Thymus (tissue), 11 donors: ENCODE measurements at regions not wholly inside any gene's neighbourhood (a gene's known extent, or its start where the extent isn't known, plus 50 kb on each side); places are given as distances from the start of the nearest gene placed in this dataset.

ENCODE experiments used
- DNase-seq, 9 donors: peaks; one replicate each; pipeline ENCODE4 v3.0.0-alpha.2; 2013; ENCODE audit warnings: low spot score in 9 of 9, low read depth in 6 of 9, missing footprints in 1 of 9
- H3K27ac ChIP-seq, 2 donors: one replicate each; pipeline ENCODE4 v1.5.1; 2013; ENCODE audit warnings: control low read depth in 1 of 2, low read depth in 1 of 2, low read length in 1 of 2, mild to moderate bottlenecking in 1 of 2, moderate library complexity in 1 of 2
- H3K27me3 ChIP-seq, 2 donors: one replicate each; pipeline ENCODE4 v1.5.1; 2013; ENCODE audit warnings: low read length in 1 of 2; ENCODE audit not compliant: control insufficient read depth in 2 of 2, insufficient read depth in 1 of 2
- H3K36me3 ChIP-seq, 2 donors: one replicate each; pipeline ENCODE4 v1.5.1; 2013; ENCODE audit warnings: low read length in 1 of 2, mild to moderate bottlenecking in 1 of 2, moderate library complexity in 1 of 2; ENCODE audit not compliant: control insufficient read depth in 2 of 2, insufficient read depth in 2 of 2
- H3K4me1 ChIP-seq, 2 donors: one replicate each; pipeline ENCODE4 v1.5.1; 2013; ENCODE audit warnings: low read length in 2 of 2; ENCODE audit not compliant: control insufficient read depth in 2 of 2, insufficient read depth in 2 of 2
- H3K4me3 ChIP-seq, 2 donors: one replicate each; pipeline ENCODE4 v1.5.1; 2013; ENCODE audit warnings: low read length in 2 of 2, control low read depth in 1 of 2, mild to moderate bottlenecking in 1 of 2
- H3K9me3 ChIP-seq, 2 donors: one replicate each; pipeline ENCODE4 v1.5.1; 2013; ENCODE audit warnings: low read length in 1 of 2, mild to moderate bottlenecking in 1 of 2; ENCODE audit not compliant: control insufficient read depth in 2 of 2, insufficient read depth in 1 of 2
- WGBS: extraction: QIAGEN DNeasy Blood & Tissue Kit; methylation state at CpG from one replicate; pipeline ENCODE4 v1.1.7; 2013; 5-methylcytosine and 5-hydroxymethylcytosine counted together
- donor health status: healthy.

DNA sequence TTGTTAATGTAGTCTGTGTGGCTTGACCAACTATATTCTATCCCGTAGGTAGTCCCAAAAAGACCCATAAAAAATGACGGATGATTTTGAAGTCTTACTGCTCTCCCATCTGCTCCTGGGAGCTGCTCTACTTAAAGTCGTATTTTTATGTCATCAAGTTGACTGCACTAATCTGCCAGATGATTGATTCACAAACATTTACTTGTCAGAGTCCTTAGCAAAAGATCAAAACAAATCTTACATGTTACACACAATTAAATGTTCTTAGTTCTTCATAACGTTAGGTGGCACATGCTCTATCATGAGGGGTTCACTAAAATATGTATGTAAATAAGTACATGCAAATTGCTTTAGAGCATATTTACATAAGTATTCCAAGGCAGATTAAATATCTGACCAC is 498.3 kb upstream of the LRRTM4 start:
- no peaks in the 10 kb centered on the region for H3K4me1 ChIP-seq
- H3K27me3 ChIP-seq, result no peaks in the 10 kb centered on the region
- DNase-seq, result no peak
- H3K27ac ChIP-seq, result no peak overlapping the region
- 86% methylated on average over 4 of the region's 4 CpGs for whole genome bisulfite sequencing
- H3K4me3 ChIP-seq, result no peak overlapping the region
- no peaks in the 10 kb centered on the region for H3K36me3 ChIP-seq
- H3K9me3 ChIP-seq, result peaks cover 0 to 12% of the 10 kb centered on the region in 2 donors

- no peak for DNase-seq
These were observed 501.2 kb upstream of the LRRTM4 start for GRCh38 chr2:78023356-78023755.

GRCh38 chr2:78024996-78025395 is 502.8 kb upstream of the LRRTM4 start:
- H3K27me3 ChIP-seq, result no peaks in the 10 kb centered on the region
- no peak overlapping the region for H3K27ac ChIP-seq
- DNase-seq, result no peak
- no peaks in the 10 kb centered on the region for H3K36me3 ChIP-seq
- H3K4me1 ChIP-seq, result no peaks in the 10 kb centered on the region
- H3K9me3 ChIP-seq, result peaks cover 0 to 12% of the 10 kb centered on the region in 2 donors
- H3K4me3 ChIP-seq, result no peak overlapping the region
- WGBS, result 91% methylated on average over 2 of the region's 2 CpGs

More at GRCh38 chr2:78023356-78023755, 501.2 kb upstream of the LRRTM4 start:
- Histone ChIP-seq H3K9me3 (peaks cover 0 to 12% of the 10 kb centered on the region in 2 donors), H3K36me3 (no peaks in the 10 kb centered on the region), H3K27ac (no peak overlapping the region), H3K4me1 (no peaks in the 10 kb centered on the region), H3K4me3 (no peak overlapping the region), H3K27me3 (no peaks in the 10 kb centered on the region)
- WGBS, result 73% methylated on average over 1 of the region's 1 CpG

- no peaks in the 10 kb centered on the region for H3K9me3 ChIP-seq
- WGBS, result 76% methylated on average over 4 of the region's 4 CpGs
- no peak overlapping the region for H3K27ac ChIP-seq
- DNase-seq, result no peak
- H3K27me3 ChIP-seq, result no peaks in the 10 kb centered on the region
- no peak overlapping the region for H3K4me3 ChIP-seq
- H3K36me3 ChIP-seq, result no peaks in the 10 kb centered on the region
- no peaks in the 10 kb centered on the region for H3K4me1 ChIP-seq
These were observed 507.3 kb upstream of the LRRTM4 start for GRCh38 chr2:78029392-78029995.

- DNase-seq, result no peak
- no peak overlapping the region for H3K27ac ChIP-seq
- H3K27me3 ChIP-seq, result no peaks in the 10 kb centered on the region
- H3K36me3 ChIP-seq, result no peaks in the 10 kb centered on the region
- H3K9me3 ChIP-seq, result no peaks in the 10 kb centered on the region
- no peak overlapping the region for H3K4me3 ChIP-seq
- no peaks in the 10 kb centered on the region for H3K4me1 ChIP-seq
- WGBS, result 70% methylated on average over 3 of the region's 3 CpGs
These were observed 512.5 kb upstream of the LRRTM4 start for GRCh38 chr2:78034706-78035105.

GRCh38 chr2:78035804-78036203 is 513.6 kb upstream of the LRRTM4 start:
- Histone ChIP-seq H3K27me3 (no peaks in the 10 kb centered on the region), H3K36me3 (no peaks in the 10 kb centered on the region), H3K4me1 (no peaks in the 10 kb centered on the region), H3K27ac (no peak overlapping the region), H3K4me3 (no peak overlapping the region), H3K9me3 (no peaks in the 10 kb centered on the region)
- DNase-seq, result no peak
- WGBS, result 62% methylated on average over 2 of the region's 2 CpGs

DNA sequence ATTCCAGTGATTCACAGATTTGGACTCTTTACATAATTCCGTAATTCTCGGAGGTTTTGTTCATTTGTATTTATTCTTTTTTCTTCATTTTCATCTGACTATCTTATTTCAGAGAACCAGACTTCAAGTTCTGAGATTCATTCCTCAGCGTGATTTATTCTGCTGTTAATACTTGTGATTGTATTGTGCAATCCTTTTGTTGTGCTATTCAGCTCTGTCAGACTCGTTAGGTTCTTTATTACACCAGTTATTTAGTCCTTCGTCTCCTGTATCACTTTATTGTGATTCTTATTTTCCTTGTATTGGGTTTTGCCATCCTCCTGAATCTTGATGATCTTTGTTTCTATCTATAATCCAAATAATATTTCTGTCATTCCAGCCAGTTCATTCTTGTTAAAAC is 529.3 kb upstream of the LRRTM4 start:
- 90% methylated on average over 5 of the region's 5 CpGs for WGBS
- no peak overlapping the region for H3K4me3 ChIP-seq
- no peaks in the 10 kb centered on the region for H3K36me3 ChIP-seq
- no peak overlapping the region for H3K27ac ChIP-seq
- no peaks in the 10 kb centered on the region for H3K27me3 ChIP-seq
- DNase-seq, result no peak
- H3K4me1 ChIP-seq, result no peaks in the 10 kb centered on the region
- peaks cover 0 to 15% of the 10 kb centered on the region in 2 donors for H3K9me3 ChIP-seq

GRCh38 chr2:78056976-78057375 is 534.8 kb upstream of the LRRTM4 start:
- H3K27ac ChIP-seq, result no peak overlapping the region
- no peaks in the 10 kb centered on the region for H3K36me3 ChIP-seq
- no peak for DNase-seq
- H3K9me3 ChIP-seq, result peaks cover 1 to 21% of the 10 kb centered on the region in 2 donors
- H3K4me1 ChIP-seq, result no peaks in the 10 kb centered on the region
- H3K4me3 ChIP-seq, result no peak overlapping the region
- H3K27me3 ChIP-seq, result no peaks in the 10 kb centered on the region

DNA sequence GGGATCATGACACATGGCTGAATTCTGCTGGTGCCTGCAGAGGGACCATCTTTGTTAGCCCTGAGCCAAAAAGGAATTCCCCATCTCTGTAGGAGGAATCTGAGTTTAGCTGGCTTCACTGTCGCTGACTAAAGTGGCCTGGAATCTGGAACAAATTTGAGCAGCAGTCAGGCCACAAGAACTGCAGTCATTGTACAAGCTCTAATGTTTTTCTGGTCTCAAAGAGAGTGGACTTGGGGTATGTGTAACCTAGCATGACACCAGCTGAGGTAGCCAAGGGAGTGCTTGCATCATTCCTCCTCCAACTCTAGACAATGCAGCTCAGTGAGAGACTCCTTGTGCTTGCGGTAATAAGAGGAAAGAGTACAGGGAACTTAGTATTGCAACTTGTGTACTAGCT is 539.1 kb upstream of the LRRTM4 start:
- Histone ChIP-seq H3K27ac (no peak overlapping the region), H3K27me3 (no peaks in the 10 kb centered on the region), H3K4me1 (no peaks in the 10 kb centered on the region), H3K4me3 (no peak overlapping the region), H3K36me3 (no peaks in the 10 kb centered on the region), H3K9me3 (peaks cover 1 to 7% of the 10 kb centered on the region in 2 donors)
- no peak for DNase-seq
- WGBS, result 92% methylated on average over 2 of the region's 2 CpGs

DNA sequence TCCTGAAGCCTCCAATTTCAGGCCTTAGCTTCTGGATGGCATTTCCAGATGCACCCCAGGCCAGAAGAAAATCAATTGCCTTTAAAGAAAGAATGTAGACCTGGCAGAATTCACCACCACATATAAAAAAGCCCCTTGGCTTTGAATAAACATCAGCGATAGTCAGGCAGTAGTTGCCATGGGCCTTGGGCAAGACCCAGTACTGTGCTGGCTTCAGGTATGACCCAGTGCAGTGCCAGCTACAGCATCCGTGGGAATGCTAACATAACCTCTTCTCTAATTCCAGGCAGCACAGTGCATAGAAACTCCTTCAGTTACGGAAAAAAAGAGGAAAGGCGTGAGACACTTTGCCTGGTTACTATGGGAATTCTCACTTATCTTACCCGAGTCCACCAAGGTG is 539.6 kb upstream of the LRRTM4 start:
- no peaks in the 10 kb centered on the region for H3K4me1 ChIP-seq
- 84% methylated on average over 5 of the region's 5 CpGs for WGBS
- peaks cover 1 to 7% of the 10 kb centered on the region in 2 donors for H3K9me3 ChIP-seq
- no peak overlapping the region for H3K4me3 ChIP-seq
- no peak for DNase-seq
- no peaks in the 10 kb centered on the region for H3K36me3 ChIP-seq
- H3K27me3 ChIP-seq, result no peaks in the 10 kb centered on the region
- H3K27ac ChIP-seq, result no peak overlapping the region
